ENCODE measurements at regions not wholly inside any gene's neighbourhood (a gene's known extent, or its start where the extent isn't known, plus 50 kb on each side); places are given as distances from the start of the nearest gene placed in this dataset.
A peak's percentile ranks its signal among the peaks of the same experiment; 100 is the strongest.

DNA sequence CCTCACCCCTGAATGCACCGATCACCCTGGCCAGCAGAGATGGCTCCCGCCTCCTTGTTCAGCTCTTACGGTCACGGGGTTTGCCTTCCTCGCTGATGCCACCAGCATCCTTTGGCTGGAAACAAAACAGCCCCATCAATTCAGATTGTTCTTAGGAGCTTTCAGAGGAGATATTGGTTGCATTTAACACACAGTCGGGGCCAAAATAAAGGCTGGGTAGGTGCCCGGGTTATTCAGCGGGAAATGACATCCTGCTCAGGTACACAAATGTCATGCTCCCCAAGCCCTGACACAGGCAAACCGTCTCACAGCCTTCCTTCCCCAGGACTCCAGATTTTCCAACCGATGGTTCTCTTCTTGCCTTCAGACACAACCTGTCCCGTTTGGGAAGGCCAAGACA, 62.4 kb upstream of the MEF2A start:
- intact Hi-C loops (cut with DNase I; ENCODE audit: low total_unique reads), result no loop called here

DNA sequence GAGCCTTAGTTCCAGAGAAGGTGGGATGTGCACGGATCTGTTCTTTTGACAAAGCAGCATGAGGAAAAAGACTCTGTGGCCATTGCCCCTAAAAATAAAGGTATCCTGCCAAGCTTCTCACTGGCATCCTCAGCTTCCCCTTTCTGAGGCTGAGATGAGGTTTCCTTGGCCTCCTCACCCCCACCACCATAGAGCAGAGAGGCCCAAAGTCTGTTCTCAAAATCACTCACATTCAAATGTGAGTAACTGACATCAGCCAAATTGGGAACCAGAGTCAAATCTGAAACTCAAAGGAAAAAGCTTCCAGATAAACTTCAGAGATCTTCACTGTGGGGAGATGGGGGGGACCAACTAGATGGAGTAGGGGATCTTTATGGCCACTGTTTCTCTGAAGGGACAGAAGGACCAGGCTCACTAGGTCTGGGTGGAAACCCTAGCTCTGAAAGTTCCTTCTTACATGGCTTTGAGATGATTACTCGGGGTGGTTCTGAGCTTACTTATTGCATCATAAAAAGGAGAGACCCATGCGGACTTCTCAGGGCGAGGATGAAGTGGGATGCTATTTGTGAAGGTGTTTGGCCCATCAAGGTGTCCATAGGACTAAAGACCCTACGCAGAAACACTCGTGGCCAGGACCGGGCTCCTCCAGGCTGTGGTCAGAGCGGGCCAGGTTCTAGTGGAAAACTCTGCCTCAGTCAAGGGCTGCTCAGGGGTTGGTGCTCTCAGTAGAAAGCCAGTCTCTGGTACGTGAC, 61.5 kb upstream of the MEF2A start:
- Histone ChIP-seq H3K27ac (no peak overlapping the region), H3K36me3 (no peaks in the 10 kb centered on the region), H3K27me3 (no peaks in the 10 kb centered on the region), H3K9me3 (no peaks in the 10 kb centered on the region), H3K4me1 (peaks cover 0 to 19% (median 9%) of the 10 kb centered on the region in 4 donors), H3K4me3 (no peak overlapping the region)
- DNase-seq, result no peak
- TF ChIP-seq, protein P1, sequence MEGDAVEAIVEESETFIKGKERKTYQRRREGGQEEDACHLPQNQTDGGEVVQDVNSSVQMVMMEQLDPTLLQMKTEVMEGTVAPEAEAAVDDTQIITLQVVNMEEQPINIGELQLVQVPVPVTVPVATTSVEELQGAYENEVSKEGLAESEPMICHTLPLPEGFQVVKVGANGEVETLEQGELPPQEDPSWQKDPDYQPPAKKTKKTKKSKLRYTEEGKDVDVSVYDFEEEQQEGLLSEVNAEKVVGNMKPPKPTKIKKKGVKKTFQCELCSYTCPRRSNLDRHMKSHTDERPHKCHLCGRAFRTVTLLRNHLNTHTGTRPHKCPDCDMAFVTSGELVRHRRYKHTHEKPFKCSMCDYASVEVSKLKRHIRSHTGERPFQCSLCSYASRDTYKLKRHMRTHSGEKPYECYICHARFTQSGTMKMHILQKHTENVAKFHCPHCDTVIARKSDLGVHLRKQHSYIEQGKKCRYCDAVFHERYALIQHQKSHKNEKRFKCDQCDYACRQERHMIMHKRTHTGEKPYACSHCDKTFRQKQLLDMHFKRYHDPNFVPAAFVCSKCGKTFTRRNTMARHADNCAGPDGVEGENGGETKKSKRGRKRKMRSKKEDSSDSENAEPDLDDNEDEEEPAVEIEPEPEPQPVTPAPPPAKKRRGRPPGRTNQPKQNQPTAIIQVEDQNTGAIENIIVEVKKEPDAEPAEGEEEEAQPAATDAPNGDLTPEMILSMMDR (IDR thresholded peaks at IDR 0.05), result no peak
- intact Hi-C loops (cut with DNase I; ENCODE audit: low total_unique reads), result no loop called here

More for the DNA sequence above, 62.4 kb upstream of the MEF2A start:
- H3K9me3 ChIP-seq, result no peaks in the 10 kb centered on the region
- no peaks in the 10 kb centered on the region for H3K27me3 ChIP-seq
- DNase-seq, result no peak
- H3K36me3 ChIP-seq, result no peaks in the 10 kb centered on the region
- H3K27ac ChIP-seq, result no peak overlapping the region
- H3K4me1 ChIP-seq, result peaks cover 0 to 16% (median 9%) of the 10 kb centered on the region in 4 donors
- no peak overlapping the region for H3K4me3 ChIP-seq
- TF ChIP-seq, protein P1 (IDR thresholded peaks at IDR 0.05), result no peak

DNA sequence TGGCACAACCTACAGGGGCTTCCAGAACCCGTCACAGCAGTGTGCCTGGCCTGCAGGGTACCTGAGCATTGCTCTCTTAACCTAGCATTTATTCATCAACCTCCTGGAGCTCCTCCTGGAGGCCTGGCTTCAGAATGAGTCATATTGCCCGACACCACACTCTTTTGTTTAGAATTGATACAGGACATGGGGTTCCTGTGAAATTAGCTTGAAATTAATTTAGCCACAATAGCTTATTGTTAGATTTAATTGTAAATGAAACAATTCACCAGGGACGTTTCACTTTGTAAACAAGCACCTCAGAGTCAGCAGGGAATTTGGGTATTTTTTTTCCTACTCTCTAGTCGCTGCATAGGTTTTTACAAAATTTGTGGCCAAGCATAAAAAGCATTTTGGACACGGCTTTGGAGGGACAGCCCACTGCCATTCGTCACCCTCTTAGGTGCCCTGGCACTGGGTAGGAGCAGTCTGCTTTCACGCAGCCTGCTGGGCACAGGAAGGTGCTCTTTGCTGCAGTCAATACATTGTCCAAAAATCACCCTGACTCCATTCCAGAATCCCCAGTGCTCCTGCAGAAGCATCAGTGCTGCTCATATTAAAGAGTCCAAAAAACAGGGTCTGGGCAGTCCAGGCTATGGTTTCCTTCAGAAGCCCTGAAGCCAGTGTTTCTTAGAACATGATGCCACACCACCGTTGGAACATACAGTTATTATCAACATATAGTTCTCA, 60.8 kb upstream of the MEF2A start:
- H3K9me3 ChIP-seq, result no peaks in the 10 kb centered on the region
- intact Hi-C loops (cut with DNase I; ENCODE audit: low total_unique reads), result no loop called here
- no peaks in the 10 kb centered on the region for H3K27me3 ChIP-seq
- no peak overlapping the region for H3K4me3 ChIP-seq
- DNase-seq, result no peak
- H3K4me1 ChIP-seq, result peaks cover 0 to 19% (median 9%) of the 10 kb centered on the region in 4 donors
- H3K36me3 ChIP-seq, result no peaks in the 10 kb centered on the region
- TF ChIP-seq, protein P1 (IDR thresholded peaks at IDR 0.05), result no peak
- H3K27ac ChIP-seq, result no peak overlapping the region

- intact Hi-C loops (cut with DNase I; ENCODE audit: low total_unique reads), result no loop called here
- TF ChIP-seq, protein P1 (IDR thresholded peaks at IDR 0.05), result no peak
- DNase-seq, result no peak
Observed at GRCh38 chr15:99506399-99506798, 59.4 kb upstream of the MEF2A start.

DNA sequence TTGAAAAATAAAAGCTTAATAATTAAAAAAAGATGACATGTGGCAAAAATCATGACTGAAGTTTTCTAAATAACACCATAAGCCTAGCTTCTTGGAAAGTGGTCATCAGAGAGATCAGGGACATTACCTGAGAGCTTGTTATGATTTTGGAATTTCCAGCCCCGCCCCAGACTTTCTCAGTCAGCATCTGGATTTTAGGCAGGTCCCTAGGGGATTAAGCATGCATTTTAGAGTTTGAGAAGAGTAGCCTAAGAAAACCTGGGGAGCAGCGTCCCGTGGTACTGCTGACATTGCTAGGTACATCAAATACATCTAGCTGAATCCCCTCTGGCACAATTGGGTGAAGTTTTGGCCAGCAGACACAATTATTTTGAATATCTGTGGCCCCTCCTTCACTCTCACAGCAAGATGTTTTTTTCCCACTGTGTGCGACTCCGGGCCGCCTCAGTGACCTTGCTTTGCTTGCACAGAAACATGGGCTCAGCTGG, 58.7 kb upstream of the MEF2A start:
- H3K4me1 ChIP-seq, result peaks cover 1 to 33% (median 20%) of the 10 kb centered on the region in 4 donors
- DNase-seq, result no peak
- peak overlapping the region; percentile 58 to 60 for H3K27ac ChIP-seq
- peak overlapping the region in 1 of 2 donors; percentile 1 for H3K4me3 ChIP-seq
- no peaks in the 10 kb centered on the region for H3K27me3 ChIP-seq
- TF ChIP-seq, protein P1 (IDR thresholded peaks at IDR 0.05), result no peak
- H3K36me3 ChIP-seq, result no peaks in the 10 kb centered on the region
- H3K9me3 ChIP-seq, result no peaks in the 10 kb centered on the region
- intact Hi-C loops (cut with DNase I; ENCODE audit: low total_unique reads), result no loop called here

More at GRCh38 chr15:99506399-99506798, 59.4 kb upstream of the MEF2A start:
- Histone ChIP-seq H3K9me3 (no peaks in the 10 kb centered on the region), H3K27ac (no peak overlapping the region), H3K27me3 (no peaks in the 10 kb centered on the region), H3K4me1 (peaks cover 0 to 26% (median 14%) of the 10 kb centered on the region in 4 donors), H3K36me3 (no peaks in the 10 kb centered on the region), H3K4me3 (no peak overlapping the region)

Data from tibial artery (tissue), 4 donors.